Tibial nerve (tissue), 4 donors: ENCODE measurements at regions not wholly inside any gene's neighbourhood (a gene's known extent, or its start where the extent isn't known, plus 50 kb on each side); places are given as distances from the start of the nearest gene placed in this dataset.
"Not testable (repeated sequence)": the region's sequence is repeated elsewhere in the genome, so short reads cannot be mapped to it uniquely, and the experiment has no call there.

Source experiments
- DNase-seq, 2 donors: peaks; one replicate each; pipeline ENCODE4 v3.0.0-alpha.2; 2019; ENCODE audit warnings: low spot score in 2 of 2
- H3K27ac ChIP-seq, 4 donors: fragments of 200-600 bp; sonication (generic) in 3 of 4; one replicate each; pipeline ENCODE4 v1.5.1; 2017 to 2019; ENCODE audit warnings: mild to moderate bottlenecking in 1 of 4
- H3K27me3 ChIP-seq, 2 donors: fragments of 200-600 bp; sonication (generic) in 1 of 2; one replicate each; pipeline versions ENCODE4 v1.5.1 to v1.6.0; 2017 to 2019
- H3K36me3 ChIP-seq, 3 donors: fragments of 200-600 bp; sonication (generic); one replicate each; pipeline ENCODE4 v1.5.1; 2018 to 2019
- H3K4me1 ChIP-seq, 4 donors: fragments of 200-600 bp; sonication (generic) in 3 of 4; one replicate each; pipeline ENCODE4 v1.5.1; 2017 to 2019
- H3K4me3 ChIP-seq, 4 donors: fragments of 200-600 bp; sonication (generic) in 3 of 4; one replicate each; pipeline ENCODE4 v1.5.1; 2017 to 2019; ENCODE audit warnings: mild to moderate bottlenecking in 1 of 4, moderate library complexity in 1 of 4
- H3K9me3 ChIP-seq, 4 donors: fragments of 200-600 bp; sonication (generic) in 3 of 4; one replicate each; pipeline ENCODE4 v1.5.1; 2017 to 2019
- EP300 ChIP-seq, 2 donors: sonication (generic); formaldehyde crosslinking; IDR thresholded peaks; one replicate each; pipeline ENCODE4 v1.6.1; 2017; ENCODE audit warnings: antibody characterized with exemption in 2 of 2, mild to moderate bottlenecking in 1 of 2
- POLR2A ChIP-seq, 2 donors: fragments of 450-650 bp; IDR thresholded peaks; one replicate each; pipeline ENCODE4 v1.6.1; 2017; ENCODE audit warnings: antibody characterized with exemption in 2 of 2, mild to moderate bottlenecking in 2 of 2, moderate library complexity in 2 of 2
- WGBS, 2 donors: methylation state at CpG; one replicate each; pipeline ENCODE4 v1.1.5; 2018; 5-methylcytosine and 5-hydroxymethylcytosine counted together
- TF ChIP-seq, protein P1 (sequence below), 5 experiments: fragments of 200-600 bp in 3 of 5; fragments of 450-650 bp in 2 of 5; sonication (generic) in 3 of 5; IDR thresholded peaks; one replicate each; pipeline ENCODE4 v1.5.1; 2016 to 2019; ENCODE audit warnings: antibody characterized with exemption in 5 of 5, mild to moderate bottlenecking in 3 of 5, moderate library complexity in 2 of 5

DNA sequence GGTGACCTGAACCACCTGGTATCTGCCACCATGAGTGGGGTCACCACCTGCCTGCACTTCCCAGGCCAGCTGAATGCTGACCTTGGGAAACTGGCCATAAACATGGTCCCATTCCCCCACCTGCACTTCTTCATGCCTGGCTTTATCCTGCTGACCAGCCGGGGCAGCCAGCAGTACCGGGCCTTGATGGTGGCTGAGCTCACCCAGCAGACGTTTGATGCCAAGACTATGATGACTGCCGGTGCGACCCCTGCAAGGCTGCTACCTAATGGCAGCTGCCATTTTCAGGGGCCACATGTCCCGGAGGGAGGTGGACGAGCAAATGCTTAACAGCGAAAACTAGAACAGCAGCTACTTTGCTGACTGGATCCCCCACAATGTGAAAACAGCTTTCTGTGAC lies 67.5 kb upstream of the FAM241A start:
- Histone ChIP-seq H3K27me3 (no peaks in the 10 kb centered on the region), H3K36me3 (no peaks in the 10 kb centered on the region), H3K4me3 (no peak overlapping the region), H3K27ac (no peak overlapping the region), H3K4me1 (no peaks in the 10 kb centered on the region), H3K9me3 (peaks cover 0 to 9% (median 0%) of the 10 kb centered on the region in 4 donors)
- TF ChIP-seq EP300 (IDR thresholded peaks at IDR 0.05) (no peak), POLR2A (IDR thresholded peaks at IDR 0.05) (no peak)
- TF ChIP-seq, protein P1, sequence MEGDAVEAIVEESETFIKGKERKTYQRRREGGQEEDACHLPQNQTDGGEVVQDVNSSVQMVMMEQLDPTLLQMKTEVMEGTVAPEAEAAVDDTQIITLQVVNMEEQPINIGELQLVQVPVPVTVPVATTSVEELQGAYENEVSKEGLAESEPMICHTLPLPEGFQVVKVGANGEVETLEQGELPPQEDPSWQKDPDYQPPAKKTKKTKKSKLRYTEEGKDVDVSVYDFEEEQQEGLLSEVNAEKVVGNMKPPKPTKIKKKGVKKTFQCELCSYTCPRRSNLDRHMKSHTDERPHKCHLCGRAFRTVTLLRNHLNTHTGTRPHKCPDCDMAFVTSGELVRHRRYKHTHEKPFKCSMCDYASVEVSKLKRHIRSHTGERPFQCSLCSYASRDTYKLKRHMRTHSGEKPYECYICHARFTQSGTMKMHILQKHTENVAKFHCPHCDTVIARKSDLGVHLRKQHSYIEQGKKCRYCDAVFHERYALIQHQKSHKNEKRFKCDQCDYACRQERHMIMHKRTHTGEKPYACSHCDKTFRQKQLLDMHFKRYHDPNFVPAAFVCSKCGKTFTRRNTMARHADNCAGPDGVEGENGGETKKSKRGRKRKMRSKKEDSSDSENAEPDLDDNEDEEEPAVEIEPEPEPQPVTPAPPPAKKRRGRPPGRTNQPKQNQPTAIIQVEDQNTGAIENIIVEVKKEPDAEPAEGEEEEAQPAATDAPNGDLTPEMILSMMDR (IDR thresholded peaks at IDR 0.05) = no peak
- DNase-seq = no peak
- 94 to 96% methylated on average over 8 of the region's 8 CpGs for WGBS, 2 donors

DNA sequence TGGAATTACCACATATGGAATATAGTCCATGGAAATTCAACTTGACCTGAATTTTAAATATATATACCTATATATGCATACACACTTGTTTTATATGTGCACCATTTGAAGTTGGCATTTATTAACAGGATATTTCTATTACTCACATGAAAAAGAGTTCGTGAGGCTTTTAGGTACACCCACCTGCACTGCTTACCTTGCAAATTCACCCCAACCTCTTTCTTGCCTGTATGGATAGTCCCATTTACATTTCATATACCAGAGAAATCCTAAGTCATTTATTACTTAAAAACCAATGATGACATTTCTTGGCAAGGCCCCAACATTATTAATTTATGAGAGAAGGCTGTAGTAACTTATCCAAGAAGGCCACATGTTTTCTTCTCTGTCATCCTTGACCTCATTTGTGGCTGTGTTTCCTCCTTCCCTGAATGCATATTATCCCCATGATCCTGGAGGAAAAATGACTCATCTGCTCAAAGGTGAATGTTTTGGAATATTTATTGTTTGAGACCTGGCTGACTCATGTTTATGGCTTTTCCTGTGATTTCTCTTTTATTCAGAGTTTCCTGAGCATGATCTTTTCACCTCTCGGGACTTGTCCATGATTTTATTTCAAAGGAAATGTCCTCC lies 62.2 kb upstream of the FAM241A start:
- no peaks in the 10 kb centered on the region for H3K36me3 ChIP-seq
- TF ChIP-seq, protein P1 (IDR thresholded peaks at IDR 0.05) = no peak
- TF ChIP-seq EP300 (IDR thresholded peaks at IDR 0.05) = peak; percentile 26 to 65
- no peak for TF ChIP-seq POLR2A (IDR thresholded peaks at IDR 0.05)
- no peak for DNase-seq
- 81% methylated on average over 2 of the region's 2 CpGs for WGBS, 2 donors
- H3K4me1 ChIP-seq = no peaks in the 10 kb centered on the region
- no peak overlapping the region for H3K4me3 ChIP-seq
- no peaks in the 10 kb centered on the region for H3K9me3 ChIP-seq
- H3K27ac ChIP-seq = no peak overlapping the region
- no peaks in the 10 kb centered on the region for H3K27me3 ChIP-seq

DNA sequence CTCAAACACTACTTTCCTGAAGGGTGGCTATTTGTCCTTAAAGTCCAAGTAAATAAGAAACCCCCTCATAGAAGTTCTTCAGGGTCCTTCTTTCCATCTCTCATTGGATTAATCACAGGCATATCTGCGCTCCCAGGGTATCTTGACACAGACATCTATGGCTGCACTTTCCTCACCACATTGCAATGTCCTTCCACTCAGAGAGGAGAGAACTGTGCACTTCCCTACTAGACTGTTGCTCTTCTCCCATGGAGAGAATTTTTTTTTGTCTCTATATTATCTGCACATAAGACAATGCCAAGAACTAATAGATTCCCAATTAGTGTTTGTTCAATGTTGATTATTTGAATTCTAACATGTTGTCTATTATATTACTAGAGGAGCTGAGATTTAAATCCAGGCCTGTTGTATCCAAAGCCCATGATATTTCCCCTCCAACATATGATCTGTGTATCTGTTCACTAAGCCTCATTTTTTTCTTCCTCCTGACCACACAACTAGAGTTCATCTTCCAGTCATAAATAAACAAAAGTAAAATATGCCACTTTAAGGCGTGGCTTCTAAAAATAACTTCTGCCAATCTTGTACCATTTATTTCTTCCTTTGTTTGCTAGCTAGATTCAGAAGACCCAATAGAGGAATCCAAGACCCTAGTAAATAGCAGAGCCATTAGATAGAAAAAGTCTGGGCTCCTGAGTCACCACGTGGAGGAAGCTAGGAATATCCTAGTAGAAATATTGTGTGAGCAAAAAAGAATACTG lies 61.5 kb upstream of the FAM241A start:
- WGBS, 2 donors = 62 to 68% methylated on average over 3 of the region's 3 CpGs
- no peak overlapping the region for H3K27ac ChIP-seq

DNA sequence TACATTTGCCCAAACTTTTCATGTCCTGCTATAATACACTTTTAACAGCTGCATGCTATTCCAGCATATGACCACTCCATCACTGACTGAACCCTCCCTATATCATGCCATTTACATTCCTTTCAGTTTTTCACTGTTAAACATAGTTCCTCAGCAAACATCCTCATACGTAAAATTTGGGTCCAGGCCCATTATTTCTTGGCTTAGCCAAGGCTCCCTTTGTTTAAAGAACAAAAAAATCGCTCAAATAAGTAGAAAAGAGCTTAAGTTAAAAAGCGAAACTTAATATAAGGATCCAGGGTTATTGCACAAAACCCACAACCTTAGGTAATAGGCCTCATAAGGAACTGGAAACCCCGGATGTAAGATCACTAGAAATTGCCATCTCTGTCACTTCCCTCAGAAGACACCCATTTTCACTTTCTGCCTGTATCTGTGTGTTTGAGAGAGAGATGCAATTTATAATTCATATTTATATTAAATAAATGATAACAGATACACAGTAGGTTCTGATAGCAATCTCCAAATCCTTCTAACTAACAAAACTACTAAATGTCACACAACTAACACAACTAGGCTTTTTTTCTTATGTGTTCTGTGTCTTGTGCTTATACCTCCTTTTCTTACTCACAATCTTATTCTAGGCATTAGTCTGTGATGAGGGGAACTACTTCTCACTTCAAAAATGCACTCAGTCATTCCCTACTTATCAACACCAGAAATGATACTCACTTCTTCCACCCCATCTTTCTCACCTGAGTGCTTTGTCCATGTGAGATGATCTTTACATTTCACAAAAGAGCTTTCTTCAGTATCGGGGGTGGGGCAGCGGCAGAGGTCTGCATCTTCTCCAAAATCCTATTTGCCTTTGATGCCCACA lies 59.9 kb upstream of the FAM241A start:
- Histone ChIP-seq H3K4me1 (no peaks in the 10 kb centered on the region), H3K9me3 (no peaks in the 10 kb centered on the region), H3K27me3 (no peaks in the 10 kb centered on the region), H3K36me3 (no peaks in the 10 kb centered on the region), H3K27ac (no peak overlapping the region), H3K4me3 (no peak overlapping the region)
- TF ChIP-seq, protein P1 (IDR thresholded peaks at IDR 0.05) = no peak
- no peak for TF ChIP-seq POLR2A (IDR thresholded peaks at IDR 0.05)
- no peak for DNase-seq
- 72% methylated on average over 6 of the region's 6 CpGs for WGBS, 2 donors

More for the DNA sequence above, 61.5 kb upstream of the FAM241A start:
- Histone ChIP-seq H3K36me3 (no peaks in the 10 kb centered on the region), H3K4me1 (no peaks in the 10 kb centered on the region), H3K9me3 (no peaks in the 10 kb centered on the region), H3K4me3 (no peak overlapping the region), H3K27me3 (no peaks in the 10 kb centered on the region)
- TF ChIP-seq, protein P1 (IDR thresholded peaks at IDR 0.05) = no peak
- TF ChIP-seq EP300 (IDR thresholded peaks at IDR 0.05) (no peak), POLR2A (IDR thresholded peaks at IDR 0.05) (no peak)
- DNase-seq = no peak

DNA sequence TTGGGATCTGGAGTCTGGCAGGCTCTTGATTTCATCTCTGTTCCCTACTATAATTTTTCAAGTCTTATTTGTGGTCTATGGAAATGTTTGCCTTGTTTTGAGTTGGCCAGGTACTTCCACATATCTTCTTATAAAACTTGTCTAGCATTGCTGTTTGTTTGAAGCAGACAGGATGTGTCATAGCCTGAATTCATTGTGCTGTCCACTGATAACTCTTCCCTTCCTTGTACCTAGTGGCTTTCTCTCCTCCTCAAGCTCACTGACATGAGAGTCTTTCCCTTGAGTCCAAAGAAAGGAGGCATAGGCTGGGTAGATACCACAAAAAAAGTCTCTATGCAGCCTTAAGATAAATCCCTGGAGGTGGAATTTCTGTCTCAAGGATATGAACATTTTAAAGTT lies 59.2 kb upstream of the FAM241A start:
- TF ChIP-seq POLR2A (IDR thresholded peaks at IDR 0.05) (no peak), EP300 (IDR thresholded peaks at IDR 0.05) (no peak)
- TF ChIP-seq, protein P1 (IDR thresholded peaks at IDR 0.05) = no peak
- Histone ChIP-seq H3K27ac (no peak overlapping the region), H3K4me3 (no peak overlapping the region), H3K9me3 (no peaks in the 10 kb centered on the region), H3K4me1 (no peaks in the 10 kb centered on the region), H3K36me3 (no peaks in the 10 kb centered on the region), H3K27me3 (no peaks in the 10 kb centered on the region)
- DNase-seq = no peak

DNA sequence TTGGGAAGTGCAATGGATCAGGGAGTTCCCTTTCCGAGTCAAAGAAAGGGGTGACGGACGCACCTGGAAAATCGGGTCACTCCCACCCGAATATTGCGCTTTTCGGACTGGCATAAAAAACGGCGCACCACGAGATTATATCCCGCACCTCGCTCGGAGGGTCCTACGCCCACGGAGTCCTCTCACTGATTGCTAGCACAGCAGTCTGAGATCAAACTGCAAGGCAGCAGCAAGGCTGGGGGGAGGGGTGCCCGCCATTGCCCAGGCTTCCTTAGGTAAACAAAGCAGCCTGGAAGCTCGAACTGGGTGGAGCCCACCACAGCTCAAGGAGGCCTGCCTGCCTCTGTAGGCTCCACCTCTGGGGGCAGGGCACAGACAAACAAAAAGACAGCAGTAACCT lies 58.6 kb upstream of the FAM241A start:
- H3K4me1 ChIP-seq, H3K27ac ChIP-seq, DNase-seq, H3K9me3 ChIP-seq, H3K36me3 ChIP-seq, H3K4me3 ChIP-seq, H3K27me3 ChIP-seq: not testable (repeated sequence)
- WGBS, 2 donors = 87 to 89% methylated on average over 16 to 17 of the region's 17 CpGs

DNA sequence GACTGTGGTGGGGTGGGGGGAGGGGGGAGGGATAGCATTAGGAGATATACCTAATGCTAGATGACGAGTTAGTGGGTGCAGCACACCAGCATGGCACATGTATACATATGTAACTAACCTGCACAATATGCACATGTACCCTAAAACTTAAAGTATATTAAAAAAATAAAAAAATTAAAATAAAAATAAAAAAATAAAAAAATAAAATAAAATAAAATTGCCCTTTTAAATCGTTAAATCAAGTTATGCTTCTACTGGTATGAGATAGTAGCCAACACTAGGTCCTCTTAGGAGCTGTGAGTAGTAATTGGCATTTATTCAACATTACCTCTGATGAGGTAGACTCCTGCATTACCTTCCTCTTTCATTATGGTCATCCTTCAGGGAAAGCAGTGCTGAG lies 52.9 kb upstream of the FAM241A start:
- not testable (repeated sequence) for H3K4me3 ChIP-seq, H3K27ac ChIP-seq, H3K4me1 ChIP-seq, H3K27me3 ChIP-seq, DNase-seq, H3K36me3 ChIP-seq, H3K9me3 ChIP-seq
- 87 to 93% methylated on average over 2 of the region's 2 CpGs for WGBS, 2 donors
